BE2C (cell line): ENCODE measurements at regions not wholly inside any gene's neighbourhood (a gene's known extent, or its start where the extent isn't known, plus 50 kb on each side); places are given as distances from the start of the nearest gene placed in this dataset.

Experiments used
- DNase-seq: peaks from one replicate; pipeline ENCODE4 v3.0.0-alpha.2; 2020
- H3K27me3 ChIP-seq: fragments of 250-450 bp; sonication (Bioruptor Pico); 2 replicates; pipeline ENCODE4 v1.5.1; 2020; ENCODE audit warnings: mild to moderate bottlenecking
- H3K36me3 ChIP-seq: fragments of 250-450 bp; sonication (Bioruptor Pico); 2 replicates; pipeline ENCODE4 v1.5.1; 2020; ENCODE audit warnings: mild to moderate bottlenecking
- H3K4me1 ChIP-seq: fragments of 250-450 bp; sonication (Bioruptor Pico); 2 replicates; pipeline ENCODE4 v1.5.1; 2020
- H3K4me3 ChIP-seq: 2 replicates; pipeline ENCODE4 v1.5.1; 2011; ENCODE audit warnings: low read depth, low read length
- H3K9me3 ChIP-seq: fragments of 250-450 bp; sonication (Bioruptor Pico); 2 replicates; pipeline ENCODE4 v1.5.1; 2020
- CTCF ChIP-seq: IDR thresholded peaks from 2 replicates; pipeline ENCODE4 v1.5.1; 2012; ENCODE audit warnings: mild to moderate bottlenecking, low read depth, low read length

- TF ChIP-seq CTCF = no peak
- no peak for DNase-seq
Measured at GRCh38 chr12:33672836-33673577, 233.4 kb upstream of the SYT10 start.

GRCh38 chr12:33676866-33677265 lies 237.2 kb upstream of the SYT10 start:
- Histone ChIP-seq H3K27me3 (no peaks in the 10 kb centered on the region), H3K4me3 (no peak overlapping the region), H3K36me3 (no peaks in the 10 kb centered on the region), H3K9me3 (no peaks in the 10 kb centered on the region), H3K4me1 (no peaks in the 10 kb centered on the region)
- DNase-seq = no peak
- no peak for TF ChIP-seq CTCF

More at GRCh38 chr12:33672836-33673577, 233.4 kb upstream of the SYT10 start:
- H3K27me3 ChIP-seq = no peaks in the 10 kb centered on the region
- no peak overlapping the region for H3K4me3 ChIP-seq
- no peaks in the 10 kb centered on the region for H3K9me3 ChIP-seq
- no peaks in the 10 kb centered on the region for H3K36me3 ChIP-seq
- no peaks in the 10 kb centered on the region for H3K4me1 ChIP-seq

DNA sequence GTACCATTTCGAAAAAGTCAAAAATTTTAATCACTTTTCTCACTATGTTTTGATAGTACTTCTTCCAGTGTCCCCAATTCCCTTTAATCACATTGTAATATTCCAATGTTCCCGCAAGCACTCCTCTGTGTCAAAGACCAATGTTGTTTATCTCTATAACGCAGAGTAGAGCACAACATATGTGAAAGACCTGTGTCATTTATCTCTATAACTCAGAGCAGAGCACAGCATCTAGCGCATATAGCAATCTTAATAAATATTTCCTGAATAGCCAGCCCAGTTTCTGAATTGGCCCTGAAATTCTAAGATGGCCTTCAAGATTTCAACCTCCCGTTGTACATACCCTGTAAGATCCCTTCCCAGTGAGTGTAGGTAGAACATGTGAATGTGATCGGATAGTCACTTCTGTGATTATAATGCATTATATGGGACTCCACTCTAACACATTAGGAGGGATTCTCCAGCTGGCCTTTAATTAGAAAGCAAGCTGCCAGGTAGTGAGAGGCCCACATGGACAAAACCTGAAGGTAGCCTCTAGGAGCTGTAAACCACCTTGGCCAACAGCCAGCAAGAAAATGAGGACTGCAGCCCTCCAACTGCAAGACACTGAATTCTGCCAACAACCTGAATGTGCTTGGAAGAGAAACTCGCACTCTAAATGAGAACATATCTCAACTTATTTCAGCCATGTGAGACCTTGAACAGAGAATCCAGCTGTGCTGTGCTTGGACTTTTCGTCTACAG lies 238.8 kb upstream of the SYT10 start:
- TF ChIP-seq CTCF = no peak
- no peak overlapping the region for H3K4me3 ChIP-seq
- no peaks in the 10 kb centered on the region for H3K27me3 ChIP-seq
- no peaks in the 10 kb centered on the region for H3K9me3 ChIP-seq
- H3K36me3 ChIP-seq = no peaks in the 10 kb centered on the region
- H3K4me1 ChIP-seq = no peaks in the 10 kb centered on the region
- no peak for DNase-seq

GRCh38 chr12:33690562-33690961 lies 250.9 kb upstream of the SYT10 start:
- no peak for DNase-seq
- Histone ChIP-seq H3K4me3 (no peak overlapping the region), H3K36me3 (no peaks in the 10 kb centered on the region), H3K27me3 (no peaks in the 10 kb centered on the region), H3K4me1 (no peaks in the 10 kb centered on the region), H3K9me3 (no peaks in the 10 kb centered on the region)
- no peak for TF ChIP-seq CTCF

DNA sequence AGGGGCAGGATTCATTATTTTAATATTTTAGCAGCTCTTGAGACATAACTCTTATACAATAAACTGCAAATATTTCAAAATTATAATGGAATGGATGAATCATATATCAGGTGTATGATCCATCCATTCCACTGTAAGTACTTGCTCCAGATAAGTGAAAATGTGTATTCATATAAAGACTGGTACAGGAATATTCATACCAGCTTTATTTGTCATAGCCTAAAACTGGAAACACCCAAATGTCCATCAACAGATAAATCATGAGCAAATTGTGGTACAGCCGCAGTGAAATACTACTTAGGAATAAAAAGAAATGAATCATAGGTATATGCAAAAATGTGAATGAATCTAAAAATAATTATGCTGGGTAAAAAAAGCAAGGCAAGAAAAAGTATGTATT lies 263.6 kb upstream of the SYT10 start:
- no peaks in the 10 kb centered on the region for H3K36me3 ChIP-seq
- no peak for TF ChIP-seq CTCF
- no peaks in the 10 kb centered on the region for H3K9me3 ChIP-seq
- no peak overlapping the region for H3K4me3 ChIP-seq
- no peaks in the 10 kb centered on the region for H3K27me3 ChIP-seq
- no peaks in the 10 kb centered on the region for H3K4me1 ChIP-seq
- DNase-seq = no peak

DNA sequence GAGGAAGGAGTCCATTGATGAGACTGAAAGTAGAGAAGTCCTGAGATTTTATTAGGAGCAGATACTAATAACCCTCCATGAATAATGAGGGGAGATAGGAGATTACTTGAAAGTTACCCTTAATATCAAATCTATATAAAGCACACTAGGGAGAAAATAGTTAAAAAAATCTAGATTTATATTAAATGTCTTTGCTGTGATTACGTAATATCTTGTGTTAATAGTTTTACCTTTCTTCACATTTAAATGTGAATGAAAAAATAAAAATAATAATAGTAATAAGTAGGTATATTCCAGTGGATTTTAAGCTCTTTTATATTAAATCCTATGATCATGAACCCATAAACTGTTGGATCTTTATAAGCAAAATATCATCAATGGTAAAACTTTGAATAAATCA lies 267.3 kb upstream of the SYT10 start:
- Histone ChIP-seq H3K4me3 (no peak overlapping the region), H3K4me1 (no peaks in the 10 kb centered on the region)

More for the DNA sequence above, 267.3 kb upstream of the SYT10 start:
- no peak for TF ChIP-seq CTCF
- H3K27me3 ChIP-seq = no peaks in the 10 kb centered on the region
- no peaks in the 10 kb centered on the region for H3K36me3 ChIP-seq
- no peaks in the 10 kb centered on the region for H3K9me3 ChIP-seq
- no peak for DNase-seq
